Hepatocyte (in vitro differentiated cells): ENCODE measurements at regions not wholly inside any gene's neighbourhood (a gene's known extent, or its start where the extent isn't known, plus 50 kb on each side); places are given as distances from the start of the nearest gene placed in this dataset.
A peak's percentile ranks its signal among the peaks of the same experiment; 100 is the strongest.
"Not testable (repeated sequence)": the region's sequence is repeated elsewhere in the genome, so short reads cannot be mapped to it uniquely, and the experiment has no call there.

ENCODE experiments used
- DNase-seq: peaks from one replicate; pipeline ENCODE4 v3.0.0-alpha.2; 2016; ENCODE audit warnings: low spot score
- H2AFZ ChIP-seq: fragments of 200-600 bp; sonication (generic); 2 replicates; pipeline ENCODE4 v1.6.0; 2016; ENCODE audit warnings: antibody characterized with exemption, mild to moderate bottlenecking
- H3K27ac ChIP-seq: fragments of 200-600 bp; sonication (generic); 2 replicates; pipeline ENCODE4 v1.5.1; 2016; ENCODE audit warnings: mild to moderate bottlenecking
- H3K27me3 ChIP-seq: fragments of 200-600 bp; sonication (generic); 2 replicates; pipeline ENCODE4 v1.6.1; 2016
- H3K36me3 ChIP-seq: fragments of 200-600 bp; sonication (generic); replicated peaks from 2 replicates; pipeline ENCODE4 v1.5.1; 2016; ENCODE audit warnings: low read depth; ENCODE audit not compliant: insufficient read depth
- H3K4me1 ChIP-seq: fragments of 200-600 bp; sonication (generic); 2 replicates; pipeline ENCODE4 v1.5.1; 2016; ENCODE audit warnings: mild to moderate bottlenecking, moderate library complexity; ENCODE audit not compliant: insufficient read depth
- H3K4me2 ChIP-seq: fragments of 200-600 bp; sonication (generic); 2 replicates; pipeline ENCODE4 v1.6.0; 2016
- H3K4me3 ChIP-seq: fragments of 200-600 bp; sonication (generic); 2 replicates; pipeline ENCODE4 v1.5.1; 2016; ENCODE audit warnings: mild to moderate bottlenecking
- H3K79me2 ChIP-seq: fragments of 200-600 bp; sonication (generic); 2 replicates; pipeline ENCODE4 v1.6.0; 2017; ENCODE audit warnings: mild to moderate bottlenecking
- H3K9me2 ChIP-seq: fragments of 200-600 bp; sonication (generic); replicated peaks from 2 replicates; pipeline ENCODE4 v1.6.0; 2017; ENCODE audit warnings: mild to moderate bottlenecking; ENCODE audit not compliant: insufficient read depth
- H3K9me3 ChIP-seq: fragments of 200-600 bp; sonication (generic); 2 replicates; pipeline ENCODE4 v1.5.1; 2016; ENCODE audit warnings: low read depth, mild to moderate bottlenecking
- H4K20me1 ChIP-seq: fragments of 200-600 bp; sonication (generic); 2 replicates; pipeline ENCODE4 v1.6.0; 2016; ENCODE audit warnings: mild to moderate bottlenecking; ENCODE audit not compliant: insufficient read depth, poor library complexity, severe bottlenecking
- EZH2 ChIP-seq: fragments of 200-600 bp; sonication (generic); IDR thresholded peaks from 2 replicates; pipeline ENCODE4 v1.6.1; 2016; ENCODE audit warnings: antibody characterized with exemption, mild to moderate bottlenecking, borderline replicate concordance
- EZH2phosphoT487 ChIP-seq: fragments of 200-600 bp; sonication (generic); IDR thresholded peaks from one replicate; pipeline ENCODE4 v1.6.1; 2018; ENCODE audit warnings: antibody characterized with exemption, mild to moderate bottlenecking, low read depth, moderate library complexity; ENCODE audit not compliant: unreplicated experiment, severe bottlenecking
- WGBS: methylation state at CpG from one replicate; pipeline ENCODE4 v1.1.6; 2016; ENCODE audit warnings: low lambda C conversion rate; ENCODE audit errors: missing lambda C conversion rate; 5-methylcytosine and 5-hydroxymethylcytosine counted together
- TF ChIP-seq, protein P1 (sequence below): fragments of 200-600 bp; sonication (generic); IDR thresholded peaks from 2 replicates; pipeline ENCODE4 v1.5.1; 2016; ENCODE audit warnings: antibody characterized with exemption, mild to moderate bottlenecking; ENCODE audit not compliant: poor library complexity

DNA sequence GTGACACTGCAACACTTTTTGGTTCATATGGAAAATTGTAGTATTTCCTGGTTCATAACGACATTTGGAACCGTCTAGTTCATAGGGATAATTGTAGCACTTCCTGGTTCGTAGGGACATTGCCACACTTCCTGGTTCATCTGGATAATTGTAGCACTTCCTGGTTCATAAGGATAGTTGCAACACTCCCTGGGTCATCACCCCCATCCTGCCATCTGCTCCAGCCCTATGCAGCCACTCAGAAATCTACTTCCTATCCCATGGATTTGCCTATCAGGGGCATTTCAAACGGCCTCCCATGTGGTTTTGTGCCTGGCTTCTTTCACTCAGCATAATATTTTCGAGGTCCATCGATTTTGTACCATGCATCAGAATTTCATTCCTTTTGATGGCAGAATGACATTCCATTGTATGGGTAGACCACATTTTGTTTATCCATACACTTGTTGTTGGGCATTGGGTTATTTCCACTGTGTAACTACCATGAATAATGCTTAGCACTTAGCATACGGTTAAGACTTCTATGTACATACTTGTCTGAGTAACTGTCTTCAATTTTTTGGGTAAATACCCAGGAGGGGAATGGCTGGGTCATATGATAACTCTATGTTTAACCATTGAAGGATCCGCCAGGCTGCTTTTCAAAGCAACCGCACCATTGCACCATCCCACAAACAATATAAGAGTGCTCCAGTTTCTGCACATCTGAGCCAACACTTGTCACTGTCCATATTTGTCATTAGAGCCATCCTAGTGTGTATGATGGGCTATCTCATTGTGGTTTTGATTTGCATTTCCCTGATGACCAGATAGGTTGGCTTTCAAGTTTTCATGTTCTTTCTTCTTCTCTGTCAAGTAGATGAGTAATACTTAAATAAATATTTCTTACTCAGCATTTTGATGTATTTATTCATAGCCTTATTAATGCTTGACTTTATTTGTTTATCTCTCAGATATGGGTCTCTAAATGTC, 58.3 kb upstream of the CD99 start:
- Histone ChIP-seq H3K27ac (no peak overlapping the region), H3K4me2 (no peak overlapping the region), H3K4me1 (no peaks in the 10 kb centered on the region), H4K20me1 (no peaks in the 10 kb centered on the region), H3K27me3 (no peaks in the 10 kb centered on the region), H3K36me3 (no peaks in the 10 kb centered on the region), H3K9me2 (no peaks in the 10 kb centered on the region), H2AFZ (no peak overlapping the region), H3K4me3 (no peak overlapping the region), H3K9me3 (peaks cover 14% of the 10 kb centered on the region), H3K79me2 (no peaks in the 10 kb centered on the region)
- TF ChIP-seq EZH2phosphoT487, result no peak
- TF ChIP-seq EZH2, result no peak
- TF ChIP-seq, protein P1, sequence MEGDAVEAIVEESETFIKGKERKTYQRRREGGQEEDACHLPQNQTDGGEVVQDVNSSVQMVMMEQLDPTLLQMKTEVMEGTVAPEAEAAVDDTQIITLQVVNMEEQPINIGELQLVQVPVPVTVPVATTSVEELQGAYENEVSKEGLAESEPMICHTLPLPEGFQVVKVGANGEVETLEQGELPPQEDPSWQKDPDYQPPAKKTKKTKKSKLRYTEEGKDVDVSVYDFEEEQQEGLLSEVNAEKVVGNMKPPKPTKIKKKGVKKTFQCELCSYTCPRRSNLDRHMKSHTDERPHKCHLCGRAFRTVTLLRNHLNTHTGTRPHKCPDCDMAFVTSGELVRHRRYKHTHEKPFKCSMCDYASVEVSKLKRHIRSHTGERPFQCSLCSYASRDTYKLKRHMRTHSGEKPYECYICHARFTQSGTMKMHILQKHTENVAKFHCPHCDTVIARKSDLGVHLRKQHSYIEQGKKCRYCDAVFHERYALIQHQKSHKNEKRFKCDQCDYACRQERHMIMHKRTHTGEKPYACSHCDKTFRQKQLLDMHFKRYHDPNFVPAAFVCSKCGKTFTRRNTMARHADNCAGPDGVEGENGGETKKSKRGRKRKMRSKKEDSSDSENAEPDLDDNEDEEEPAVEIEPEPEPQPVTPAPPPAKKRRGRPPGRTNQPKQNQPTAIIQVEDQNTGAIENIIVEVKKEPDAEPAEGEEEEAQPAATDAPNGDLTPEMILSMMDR, result no peak
- 95% methylated on average over 9 of the region's 9 CpGs for WGBS
- DNase-seq, result no peak

DNA sequence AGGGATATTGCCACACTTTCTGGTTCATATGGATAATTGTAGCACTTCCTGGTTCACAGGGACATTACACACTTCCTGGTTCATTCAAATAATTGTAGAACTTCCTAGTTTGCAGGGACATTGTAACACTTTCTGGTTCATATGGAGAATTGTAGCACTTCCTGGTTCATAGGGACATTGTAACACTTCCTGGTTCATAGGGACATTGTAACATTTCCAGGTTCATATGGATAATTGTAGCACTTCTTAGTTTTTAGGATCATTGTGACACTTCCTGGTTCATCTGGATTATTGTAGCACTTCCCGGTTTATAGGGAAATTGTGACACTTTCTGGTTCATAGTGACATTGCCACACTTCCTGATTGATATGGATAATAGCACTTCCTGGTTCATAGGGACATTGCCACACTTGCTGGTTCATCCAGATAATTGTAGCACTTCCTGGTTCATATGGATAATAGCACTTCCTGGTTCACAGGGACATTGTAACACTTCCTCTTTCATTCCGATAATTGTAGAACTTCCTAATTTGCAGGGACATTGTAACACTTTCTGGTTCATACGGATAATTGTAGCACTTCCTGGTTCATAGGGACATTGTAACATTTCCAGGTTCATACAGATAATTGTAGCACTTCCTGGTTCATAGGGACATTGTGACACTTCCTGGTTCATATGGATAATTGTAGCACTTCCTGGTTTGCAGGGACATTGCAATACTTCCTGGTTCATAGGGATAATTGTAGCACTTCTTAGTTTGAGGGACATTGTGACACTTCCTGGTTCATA, 59.2 kb upstream of the CD99 start:
- peak overlapping the region; percentile 70 for H3K27ac ChIP-seq
- no peak overlapping the region for H3K4me2 ChIP-seq
- no peak overlapping the region for H2AFZ ChIP-seq
- TF ChIP-seq, protein P1, result no peak
- TF ChIP-seq EZH2phosphoT487 (no peak), EZH2 (no peak)
- H3K36me3 ChIP-seq, result no peaks in the 10 kb centered on the region
- no peaks in the 10 kb centered on the region for H3K27me3 ChIP-seq
- no peaks in the 10 kb centered on the region for H3K9me2 ChIP-seq
- H3K4me1 ChIP-seq, result no peaks in the 10 kb centered on the region
- no peak for DNase-seq
- no peaks in the 10 kb centered on the region for H4K20me1 ChIP-seq
- H3K9me3 ChIP-seq, result peaks cover 14% of the 10 kb centered on the region
- 64% methylated on average over 3 of the region's 3 CpGs for WGBS
- H3K79me2 ChIP-seq, result no peaks in the 10 kb centered on the region
- H3K4me3 ChIP-seq, result no peak overlapping the region

DNA sequence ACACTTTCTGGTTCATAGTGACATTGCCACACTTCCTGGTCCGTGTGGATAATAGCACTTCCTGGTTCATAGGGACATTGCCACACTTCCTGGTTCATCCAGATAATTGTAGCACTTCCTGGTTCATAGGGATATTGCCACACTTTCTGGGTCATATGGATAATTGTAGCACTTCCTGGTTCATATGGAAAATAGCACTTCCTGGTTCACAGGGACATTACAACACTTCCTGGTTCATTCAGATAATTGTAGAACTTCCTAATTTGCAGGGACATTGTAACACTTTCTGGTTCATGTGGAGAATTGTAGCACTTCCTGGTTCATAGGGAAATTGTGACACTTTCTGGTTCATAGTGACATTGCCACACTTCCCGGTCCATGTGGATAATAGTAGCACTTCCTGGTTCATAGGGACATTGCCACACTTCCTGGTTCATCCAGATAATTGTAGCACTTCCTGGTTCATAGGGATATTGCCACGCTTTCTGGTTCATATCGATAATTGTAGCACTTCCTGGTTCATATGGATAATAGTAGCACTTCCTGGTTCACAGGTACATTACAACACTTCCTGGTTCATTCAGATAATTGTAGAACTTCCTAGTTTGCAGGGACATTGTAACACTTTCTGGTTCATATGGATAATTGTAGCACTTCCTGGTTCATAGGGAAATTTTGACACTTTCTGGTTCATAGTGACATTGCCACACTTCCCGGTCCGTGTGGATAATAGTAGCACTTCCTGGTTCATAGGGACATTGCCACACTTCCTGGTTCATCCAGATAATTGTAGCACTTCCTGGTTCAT, 60.0 kb upstream of the CD99 start:
- H2AFZ ChIP-seq, H3K4me1 ChIP-seq, H3K4me3 ChIP-seq, H3K79me2 ChIP-seq, DNase-seq, H3K4me2 ChIP-seq, H4K20me1 ChIP-seq, H3K27me3 ChIP-seq, H3K36me3 ChIP-seq, H3K9me2 ChIP-seq: not testable (repeated sequence)
- Histone ChIP-seq H3K9me3 (peaks cover 14% of the 10 kb centered on the region), H3K27ac (peak overlapping the region; percentile 70)
- WGBS, result 96% methylated on average over 6 of the region's 6 CpGs

DNA sequence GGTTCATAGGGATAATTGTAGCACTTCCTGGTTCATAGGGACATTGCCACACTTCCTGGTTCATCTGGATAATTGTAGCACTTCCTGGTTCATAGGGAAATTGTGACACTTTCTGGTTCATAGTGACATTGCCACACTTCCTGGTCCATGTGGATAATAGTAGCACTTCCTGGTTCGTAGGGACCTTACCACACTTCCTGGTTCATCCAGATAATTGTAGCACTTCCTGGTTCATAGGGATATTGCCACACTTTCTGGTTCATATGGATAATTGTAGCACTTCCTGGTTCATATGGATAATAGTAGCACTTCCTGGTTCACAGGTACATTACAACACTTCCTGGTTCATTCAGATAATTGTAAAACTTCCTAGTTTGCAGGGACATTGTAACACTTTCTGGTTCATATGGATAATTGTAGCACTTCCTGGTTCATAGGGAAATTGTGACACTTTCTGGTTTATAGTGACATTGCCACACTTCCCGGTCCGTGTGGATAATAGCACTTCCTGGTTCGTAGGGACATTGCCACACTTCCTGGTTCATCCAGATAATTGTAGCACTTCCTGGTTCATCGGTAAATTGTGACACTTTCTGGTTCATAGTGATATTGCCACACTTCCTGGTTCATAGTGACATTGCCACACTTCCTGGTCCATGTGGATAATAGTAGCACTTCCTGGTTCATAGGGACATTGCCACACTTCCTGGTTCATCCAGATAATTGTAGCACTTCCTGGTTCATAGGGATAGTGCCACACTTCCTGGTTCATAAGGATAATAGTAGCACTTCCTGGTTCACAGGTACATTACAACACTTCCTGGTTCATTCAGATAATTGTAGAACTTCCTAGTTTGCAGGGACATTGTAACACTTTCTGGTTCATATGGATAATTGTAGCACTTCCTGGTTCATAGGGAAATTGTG, 60.8 kb upstream of the CD99 start:
- 95% methylated on average over 5 of the region's 5 CpGs for WGBS
- peaks cover 14% of the 10 kb centered on the region for H3K9me3 ChIP-seq
- H3K36me3 ChIP-seq, H3K4me1 ChIP-seq, H3K79me2 ChIP-seq, H3K9me2 ChIP-seq, H3K4me3 ChIP-seq, H4K20me1 ChIP-seq, DNase-seq, H3K4me2 ChIP-seq, H2AFZ ChIP-seq, H3K27me3 ChIP-seq: not testable (repeated sequence)
- H3K27ac ChIP-seq, result peak overlapping the region; percentile 70
